Loucy (cell line): ENCODE measurements at regions not wholly inside any gene's neighbourhood (a gene's known extent, or its start where the extent isn't known, plus 50 kb on each side); places are given as distances from the start of the nearest gene placed in this dataset.

Source experiments
- H2AFZ ChIP-seq: fragments of 200-600 bp; sonication (generic); 2 replicates; pipeline ENCODE4 v1.6.0; 2016; ENCODE audit warnings: antibody characterized with exemption, mild to moderate bottlenecking, low read length, moderate library complexity
- H3F3A ChIP-seq: fragments of 200-600 bp; 2 replicates; pipeline ENCODE4 v1.6.0; 2016; ENCODE audit warnings: antibody characterized with exemption, low read depth, mild to moderate bottlenecking
- H3K27me3 ChIP-seq: fragments of 200-600 bp; sonication (generic); 2 replicates; pipeline ENCODE4 v1.6.1; 2014; ENCODE audit warnings: low read length, mild to moderate bottlenecking; ENCODE audit not compliant: insufficient read depth, poor library complexity, severe bottlenecking
- H3K36me3 ChIP-seq: fragments of 200-600 bp; sonication (generic); 2 replicates; pipeline ENCODE4 v1.6.1; 2016; ENCODE audit warnings: low read length; ENCODE audit not compliant: insufficient read depth
- H3K4me1 ChIP-seq: fragments of 200-600 bp; sonication (generic); 2 replicates; pipeline ENCODE4 v1.5.1; 2014; ENCODE audit warnings: low read length, mild to moderate bottlenecking; ENCODE audit not compliant: insufficient read depth, poor library complexity, severe bottlenecking
- H3K4me2 ChIP-seq: fragments of 200-600 bp; sonication (generic); 2 replicates; pipeline ENCODE4 v1.6.0; 2014; ENCODE audit warnings: antibody characterized with exemption, low read length, low read depth, mild to moderate bottlenecking; ENCODE audit not compliant: poor library complexity, severe bottlenecking
- H3K4me3 ChIP-seq: fragments of 200-600 bp; sonication (generic); 2 replicates; pipeline ENCODE4 v1.5.1; 2014; ENCODE audit warnings: low read length, mild to moderate bottlenecking, mixed read lengths; ENCODE audit not compliant: poor library complexity, severe bottlenecking
- H3K79me2 ChIP-seq: fragments of 200-600 bp; sonication (generic); 2 replicates; pipeline ENCODE4 v1.6.1; 2014; ENCODE audit warnings: low read length; ENCODE audit not compliant: insufficient read depth
- H3K9ac ChIP-seq: fragments of 200-600 bp; sonication (generic); 2 replicates; pipeline ENCODE4 v1.6.0; 2014; ENCODE audit warnings: mild to moderate bottlenecking, low read depth, low read length, moderate library complexity; ENCODE audit not compliant: poor library complexity, severe bottlenecking
- H3K9me2 ChIP-seq: fragments of 200-600 bp; sonication (generic); replicated peaks from 2 replicates; pipeline ENCODE4 v1.6.1; 2016; ENCODE audit warnings: low read depth, low read length, mixed read lengths
- H3K9me3 ChIP-seq: fragments of 200-600 bp; sonication (generic); 2 replicates; pipeline ENCODE4 v1.6.1; 2014; ENCODE audit warnings: mild to moderate bottlenecking, antibody characterized with exemption, low read length, low read depth; ENCODE audit not compliant: insufficient read depth
- H4K20me1 ChIP-seq: fragments of 200-600 bp; sonication (generic); 2 replicates; pipeline ENCODE4 v1.6.0; 2014; ENCODE audit warnings: antibody characterized with exemption, low read length, mild to moderate bottlenecking; ENCODE audit not compliant: insufficient read depth, poor library complexity, severe bottlenecking
- CTCF ChIP-seq: fragments of 200-600 bp; sonication (generic); conservative IDR thresholded peaks from 2 replicates; pipeline ENCODE4 v1.5.1; 2014; ENCODE audit warnings: mild to moderate bottlenecking, antibody characterized with exemption, low read length
- EZH2phosphoT487 ChIP-seq: fragments of 200-600 bp; IDR thresholded peaks from 2 replicates; pipeline ENCODE4 v1.6.1; 2018; ENCODE audit warnings: antibody characterized with exemption, mild to moderate bottlenecking, moderate library complexity, borderline replicate concordance

GRCh38 chr5:57550132-57550531 lies 67.5 kb upstream of the ACTBL2 start:
- no peak overlapping the region for H3K4me2 ChIP-seq
- no peak overlapping the region for H3K4me3 ChIP-seq
- no peak for TF ChIP-seq EZH2phosphoT487
- TF ChIP-seq CTCF: no peak

GRCh38 chr5:57549566-57549965 lies 67.0 kb upstream of the ACTBL2 start:
- Histone ChIP-seq H3K9me3 (no peaks in the 10 kb centered on the region), H3K79me2 (no peaks in the 10 kb centered on the region), H3K4me3 (no peak overlapping the region), H3K36me3 (no peaks in the 10 kb centered on the region), H3K9me2 (no peaks in the 10 kb centered on the region), H3K4me1 (no peaks in the 10 kb centered on the region), H3K4me2 (no peak overlapping the region), H2AFZ (no peak overlapping the region), H3K27me3 (no peaks in the 10 kb centered on the region), H3K9ac (no peak overlapping the region), H3F3A (no peaks in the 10 kb centered on the region), H4K20me1 (no peaks in the 10 kb centered on the region)
- TF ChIP-seq CTCF: no peak

More at GRCh38 chr5:57550132-57550531, 67.5 kb upstream of the ACTBL2 start:
- Histone ChIP-seq H3K27me3 (no peaks in the 10 kb centered on the region), H3K79me2 (no peaks in the 10 kb centered on the region), H3K9ac (no peak overlapping the region), H3K36me3 (no peaks in the 10 kb centered on the region), H3F3A (no peaks in the 10 kb centered on the region), H3K9me2 (no peaks in the 10 kb centered on the region), H3K9me3 (no peaks in the 10 kb centered on the region), H3K4me1 (no peaks in the 10 kb centered on the region), H2AFZ (no peak overlapping the region), H4K20me1 (no peaks in the 10 kb centered on the region)

GRCh38 chr5:57540823-57541222 lies 58.2 kb upstream of the ACTBL2 start:
- H3K4me1 ChIP-seq: no peaks in the 10 kb centered on the region
- no peak overlapping the region for H3K9ac ChIP-seq
- TF ChIP-seq EZH2phosphoT487 (no peak), CTCF (no peak)
- no peaks in the 10 kb centered on the region for H3K27me3 ChIP-seq
- no peaks in the 10 kb centered on the region for H3K79me2 ChIP-seq
- H3K4me2 ChIP-seq: no peak overlapping the region
- H3K9me2 ChIP-seq: no peaks in the 10 kb centered on the region
- H3K4me3 ChIP-seq: no peak overlapping the region
- H4K20me1 ChIP-seq: no peaks in the 10 kb centered on the region
- no peak overlapping the region for H2AFZ ChIP-seq
- H3K9me3 ChIP-seq: no peaks in the 10 kb centered on the region
- no peaks in the 10 kb centered on the region for H3K36me3 ChIP-seq
- H3F3A ChIP-seq: no peaks in the 10 kb centered on the region
